Neural cell (in vitro differentiated cells): ENCODE measurements at regions not wholly inside any gene's neighbourhood (a gene's known extent, or its start where the extent isn't known, plus 50 kb on each side); places are given as distances from the start of the nearest gene placed in this dataset.

Experiments used
- CTCF ChIP-seq: fragments of 450-650 bp; IDR thresholded peaks from 2 replicates; pipeline ENCODE4 v1.5.1; 2014; ENCODE audit warnings: antibody characterized with exemption, mild to moderate bottlenecking, moderate library complexity; ENCODE audit not compliant: poor library complexity, severe bottlenecking
- EP300 ChIP-seq: fragments of 450-650 bp; conservative IDR thresholded peaks from 2 replicates; pipeline ENCODE4 v1.6.1; 2014; ENCODE audit warnings: antibody characterized with exemption, mild to moderate bottlenecking, moderate library complexity; ENCODE audit not compliant: poor library complexity, severe bottlenecking
- EZH2 ChIP-seq: fragments of 200-600, 300-800 bp; shearing (Covaris generic), sonication (generic); IDR thresholded peaks from 2 replicates; pipeline ENCODE4 v1.6.1; 2014; ENCODE audit warnings: antibody characterized with exemption, low read length, borderline replicate concordance, mild to moderate bottlenecking; ENCODE audit not compliant: insufficient read depth, poor library complexity, severe bottlenecking
- RAD21 ChIP-seq: fragments of 450-650 bp; conservative IDR thresholded peaks from 2 replicates; pipeline ENCODE4 v1.6.1; 2014; ENCODE audit warnings: antibody characterized with exemption, mild to moderate bottlenecking, moderate library complexity
- TAF1 ChIP-seq: IDR thresholded peaks from 2 replicates; pipeline ENCODE4 v1.6.1; 2012; ENCODE audit warnings: low read depth

GRCh38 chr18:8976606-8977005 is 125.9 kb upstream of the NDUFV2 start:
- TF ChIP-seq TAF1 (no peak), EP300 (no peak), CTCF (no peak), RAD21 (no peak), EZH2 (no peak)
